Esophagus muscularis mucosa (tissue), 4 donors: ENCODE measurements at regions not wholly inside any gene's neighbourhood (a gene's known extent, or its start where the extent isn't known, plus 50 kb on each side); places are given as distances from the start of the nearest gene placed in this dataset.

Experiments
- CTCF ChIP-seq, 3 experiments: fragments of 200-600 bp in 2 of 3; fragments of 450-650 bp in 1 of 3; sonication (generic) in 2 of 3; IDR thresholded peaks; one replicate each; pipeline ENCODE4 v1.5.1; 2017 to 2019; ENCODE audit warnings: antibody characterized with exemption in 3 of 3, mild to moderate bottlenecking in 2 of 3, moderate library complexity in 1 of 3
- EP300 ChIP-seq: sonication (generic); formaldehyde crosslinking; IDR thresholded peaks from one replicate; pipeline ENCODE4 v1.6.1; 2017; ENCODE audit warnings: antibody characterized with exemption
- POLR2AphosphoS5 ChIP-seq, 2 donors: sonication (generic); formaldehyde crosslinking; IDR thresholded peaks; one replicate each; pipeline ENCODE4 v1.6.1; 2017; ENCODE audit warnings: antibody characterized with exemption in 2 of 2

- TF ChIP-seq EP300, result no peak
- no peak for TF ChIP-seq POLR2AphosphoS5 (IDR thresholded peaks at IDR 0.05)
- TF ChIP-seq CTCF (IDR thresholded peaks at IDR 0.05), result no peak
These were observed 1773.5 kb upstream of the WWC1 start for GRCh38 chr5:166517976-166518375.
